Spleen (tissue), 11 donors: ENCODE measurements at regions not wholly inside any gene's neighbourhood (a gene's known extent, or its start where the extent isn't known, plus 50 kb on each side); places are given as distances from the start of the nearest gene placed in this dataset.

ENCODE experiments used
- DNase-seq: peaks from one replicate; pipeline ENCODE4 v3.0.0-alpha.2; 2020
- H3K27ac ChIP-seq, 8 donors: fragments of 200-600 bp; sonication (generic) in 7 of 8; 1 replicate in 4 of 8; 2 replicates in 4 of 8; pipeline versions ENCODE4 v1.5.0 to v1.8.0; 2016 to 2021; ENCODE audit warnings: inconsistent platforms in 4 of 8, mild to moderate bottlenecking in 4 of 8, moderate library complexity in 1 of 8
- H3K27me3 ChIP-seq, 7 donors: fragments of 200-600 bp; sonication (generic) in 6 of 7; replicated peaks in 1 of 7; 1 replicate in 4 of 7; 2 replicates in 3 of 7; pipeline versions ENCODE4 v1.5.0 to v1.8.0; 2016 to 2021; ENCODE audit warnings: inconsistent platforms in 3 of 7, mild to moderate bottlenecking in 1 of 7
- H3K36me3 ChIP-seq, 6 donors: fragments of 200-600 bp; sonication (generic) in 5 of 6; 1 replicate in 4 of 6; 2 replicates in 2 of 6; pipeline versions ENCODE4 v1.5.0 to v1.8.0; 2016 to 2021; ENCODE audit warnings: inconsistent platforms in 2 of 6
- H3K4me1 ChIP-seq, 6 donors: fragments of 200-600 bp; sonication (generic) in 5 of 6; 1 replicate in 3 of 6; 2 replicates in 3 of 6; pipeline versions ENCODE4 v1.5.0 to v1.8.0; 2016 to 2021; ENCODE audit warnings: inconsistent platforms in 3 of 6
- H3K4me3 ChIP-seq, 8 donors: fragments of 200-600 bp; sonication (generic) in 7 of 8; 1 replicate in 4 of 8; 2 replicates in 4 of 8; pipeline versions ENCODE4 v1.5.0 to v1.8.0; 2016 to 2021; ENCODE audit warnings: inconsistent platforms in 4 of 8, mild to moderate bottlenecking in 4 of 8, moderate library complexity in 2 of 8
- H3K9me3 ChIP-seq, 8 donors: fragments of 200-600 bp; sonication (generic) in 7 of 8; 1 replicate in 4 of 8; 2 replicates in 4 of 8; pipeline versions ENCODE4 v1.5.0 to v1.8.0; 2016 to 2021; ENCODE audit warnings: inconsistent platforms in 4 of 8
- POLR2A ChIP-seq, 3 donors: fragments of 450-650 bp; IDR thresholded peaks; one replicate each; pipeline ENCODE4 v1.5.1; 2017; ENCODE audit warnings: antibody characterized with exemption in 3 of 3, mild to moderate bottlenecking in 1 of 3
- POLR2AphosphoS5 ChIP-seq, 3 donors: sonication (generic); formaldehyde crosslinking; IDR thresholded peaks; one replicate each; pipeline ENCODE4 v1.5.1; 2017; ENCODE audit warnings: antibody characterized with exemption in 3 of 3
- WGBS, 5 donors: extraction: QIAGEN DNeasy Blood & Tissue Kit in 3 of 5; methylation state at CpG; one replicate each; pipeline versions ENCODE4 v1.1.5 to v1.1.7; 2013 to 2018; 5-methylcytosine and 5-hydroxymethylcytosine counted together
- intact Hi-C: fragments of 100-400 bp; cut with DNase I; formaldehyde crosslinking; loops from one replicate; pipeline ENCODE4 v1.15.0; 2023; ENCODE audit warnings: low total_unique reads
- TF ChIP-seq, protein P1 (sequence below), 11 experiments: fragments of 200-600 bp in 7 of 11; fragments of 450-650 bp in 4 of 11; sonication (generic) in 4 of 11; IDR thresholded peaks in 8 of 11; conservative IDR thresholded peaks in 3 of 11; 1 replicate in 7 of 11; 2 replicates in 4 of 11; pipeline versions ENCODE4 v1.4.0 to v1.8.0; 2016 to 2021; ENCODE audit warnings: antibody characterized with exemption in 11 of 11, inconsistent platforms in 4 of 11, mild to moderate bottlenecking in 1 of 11
- donor health status: healthy with polysubstance abuse.
- donor health status: DM: no; HTN: no; CAD: no; lungs with moderate emphysema.
- donor health status: DM: no; HTN: no; CAD: no.
- donor health status: Bipolar disorder and iron deficiency.
- donor health status: healthy.
- donor health status: DM: no; HTN: no; CAD: no.
- donor health status: DM: yes; HTN: yes; CAD: no.

GRCh38 chr5:3034881-3035280 lies 283.4 kb upstream of the IRX2 start:
- H3K36me3 ChIP-seq = no peaks in the 10 kb centered on the region
- no peak overlapping the region for H3K27ac ChIP-seq
- intact Hi-C loops = no loop called here
- TF ChIP-seq POLR2A (IDR thresholded peaks at IDR 0.05) (no peak), POLR2AphosphoS5 (IDR thresholded peaks at IDR 0.05) (no peak)
- TF ChIP-seq, protein P1, sequence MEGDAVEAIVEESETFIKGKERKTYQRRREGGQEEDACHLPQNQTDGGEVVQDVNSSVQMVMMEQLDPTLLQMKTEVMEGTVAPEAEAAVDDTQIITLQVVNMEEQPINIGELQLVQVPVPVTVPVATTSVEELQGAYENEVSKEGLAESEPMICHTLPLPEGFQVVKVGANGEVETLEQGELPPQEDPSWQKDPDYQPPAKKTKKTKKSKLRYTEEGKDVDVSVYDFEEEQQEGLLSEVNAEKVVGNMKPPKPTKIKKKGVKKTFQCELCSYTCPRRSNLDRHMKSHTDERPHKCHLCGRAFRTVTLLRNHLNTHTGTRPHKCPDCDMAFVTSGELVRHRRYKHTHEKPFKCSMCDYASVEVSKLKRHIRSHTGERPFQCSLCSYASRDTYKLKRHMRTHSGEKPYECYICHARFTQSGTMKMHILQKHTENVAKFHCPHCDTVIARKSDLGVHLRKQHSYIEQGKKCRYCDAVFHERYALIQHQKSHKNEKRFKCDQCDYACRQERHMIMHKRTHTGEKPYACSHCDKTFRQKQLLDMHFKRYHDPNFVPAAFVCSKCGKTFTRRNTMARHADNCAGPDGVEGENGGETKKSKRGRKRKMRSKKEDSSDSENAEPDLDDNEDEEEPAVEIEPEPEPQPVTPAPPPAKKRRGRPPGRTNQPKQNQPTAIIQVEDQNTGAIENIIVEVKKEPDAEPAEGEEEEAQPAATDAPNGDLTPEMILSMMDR (IDR thresholded peaks at IDR 0.05 in 8 of 11, conservative IDR thresholded peaks at IDR 0.05 in 3 of 11) = no peak
- no peak for DNase-seq
- H3K4me3 ChIP-seq = no peak overlapping the region
- peaks cover 0 to 11% (median 0%) of the 10 kb centered on the region in 8 donors for H3K9me3 ChIP-seq
- no peaks in the 10 kb centered on the region for H3K27me3 ChIP-seq
- WGBS, 5 donors = 7 to 52% (median 45%) methylated on average over 1 of the region's 1 CpG
- H3K4me1 ChIP-seq = no peaks in the 10 kb centered on the region

GRCh38 chr5:3034449-3034848 lies 283.0 kb upstream of the IRX2 start:
- peak; percentile 14 for DNase-seq
- peaks cover 0 to 11% (median 0%) of the 10 kb centered on the region in 8 donors for H3K9me3 ChIP-seq
- no peak overlapping the region for H3K4me3 ChIP-seq
- H3K27me3 ChIP-seq = no peaks in the 10 kb centered on the region
- intact Hi-C loops = no loop called here
- 58 to 74% (median 66%) methylated on average over 3 of the region's 3 CpGs for WGBS, 5 donors
- no peak overlapping the region for H3K27ac ChIP-seq
- no peaks in the 10 kb centered on the region for H3K36me3 ChIP-seq
- no peaks in the 10 kb centered on the region for H3K4me1 ChIP-seq
- TF ChIP-seq, protein P1 (IDR thresholded peaks at IDR 0.05 in 8 of 11, conservative IDR thresholded peaks at IDR 0.05 in 3 of 11) = no peak
- no peak for TF ChIP-seq POLR2AphosphoS5 (IDR thresholded peaks at IDR 0.05)
- no peak for TF ChIP-seq POLR2A (IDR thresholded peaks at IDR 0.05)

DNA sequence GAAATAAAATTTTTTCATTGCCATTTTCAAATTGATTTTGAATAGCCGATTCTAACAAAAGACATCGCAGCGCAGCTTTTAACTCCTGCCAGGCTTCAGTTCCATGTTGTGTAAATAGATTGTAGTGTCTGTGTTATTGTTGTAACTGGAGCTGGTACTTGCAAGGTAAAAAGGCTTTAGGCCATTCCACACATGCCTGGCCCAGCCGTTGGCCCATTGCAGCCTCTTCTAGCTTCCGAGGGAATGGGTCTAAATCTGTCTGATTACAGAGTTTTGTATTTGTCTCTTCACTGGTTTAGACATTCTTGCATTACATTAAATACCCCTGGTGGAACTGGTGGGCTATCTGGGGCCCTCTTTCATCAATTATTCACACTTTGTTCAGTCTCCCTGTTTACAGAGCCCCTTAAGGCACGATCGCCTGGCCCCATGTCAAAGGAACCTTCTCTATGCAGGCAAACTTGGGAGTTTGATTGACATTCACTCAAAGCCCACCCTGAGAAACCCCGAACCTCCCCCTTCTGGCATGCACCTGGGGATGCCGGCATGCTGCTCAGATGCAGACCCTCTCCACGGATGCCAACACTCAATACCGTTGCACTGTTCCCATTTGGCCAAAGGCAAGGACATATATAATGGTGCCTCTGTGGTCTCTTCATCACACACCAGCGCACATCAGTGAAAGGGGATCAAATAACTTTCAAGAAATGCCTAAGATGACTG lies 281.7 kb upstream of the IRX2 start:
- no peaks in the 10 kb centered on the region for H3K36me3 ChIP-seq
- 80 to 90% (median 83%) methylated on average over 12 of the region's 12 CpGs for WGBS, 5 donors
- no peak for DNase-seq
- TF ChIP-seq, protein P1 (IDR thresholded peaks at IDR 0.05 in 8 of 11, conservative IDR thresholded peaks at IDR 0.05 in 3 of 11) = no peak
- no peaks in the 10 kb centered on the region for H3K27me3 ChIP-seq
- no peaks in the 10 kb centered on the region for H3K4me1 ChIP-seq
- intact Hi-C loops = no loop called here
- H3K27ac ChIP-seq = no peak overlapping the region
- peaks cover 0 to 14% (median 0%) of the 10 kb centered on the region in 8 donors for H3K9me3 ChIP-seq
- H3K4me3 ChIP-seq = no peak overlapping the region

GRCh38 chr5:3032513-3032912 lies 281.0 kb upstream of the IRX2 start:
- no peak overlapping the region for H3K27ac ChIP-seq
- H3K36me3 ChIP-seq = no peaks in the 10 kb centered on the region
- no peaks in the 10 kb centered on the region for H3K27me3 ChIP-seq
- no peaks in the 10 kb centered on the region for H3K4me1 ChIP-seq
- no peak for TF ChIP-seq POLR2AphosphoS5 (IDR thresholded peaks at IDR 0.05)
- no peak for TF ChIP-seq POLR2A (IDR thresholded peaks at IDR 0.05)
- TF ChIP-seq, protein P1 (IDR thresholded peaks at IDR 0.05 in 8 of 11, conservative IDR thresholded peaks at IDR 0.05 in 3 of 11) = no peak
- 64 to 78% (median 71%) methylated on average over 6 of the region's 6 CpGs for WGBS, 5 donors
- peaks cover 0 to 20% (median 0%) of the 10 kb centered on the region in 8 donors for H3K9me3 ChIP-seq
- intact Hi-C loops = no loop called here
- no peak for DNase-seq
- no peak overlapping the region for H3K4me3 ChIP-seq
